ENCODE measurements at regions not wholly inside any gene's neighbourhood (a gene's known extent, or its start where the extent isn't known, plus 50 kb on each side); places are given as distances from the start of the nearest gene placed in this dataset.

- no peaks in the 10 kb centered on the region; the same call in 1 of the 2 replicates for H3K4me1 ChIP-seq (ENCODE audit: insufficient read depth, low read length)
- H3K27ac ChIP-seq (ENCODE audit: low read length) = no peak overlapping the region
- H3K9ac ChIP-seq (ENCODE audit: low read depth, low read length) = peak overlapping the region; percentile 74; the same call in 1 of the 2 replicates
- H3K27me3 ChIP-seq (ENCODE audit: insufficient read depth, low read length) = peaks cover 98% of the 10 kb centered on the region
- no peaks in the 10 kb centered on the region for H3K9me3 ChIP-seq (ENCODE audit: insufficient read depth, low read depth, low read length)
- peak overlapping the region; percentile 84 for H3K4me3 ChIP-seq (ENCODE audit: low read length)
- no peaks in the 10 kb centered on the region for H3K36me3 ChIP-seq (ENCODE audit: insufficient read depth, low read depth, low read length)
These were observed 97.1 kb downstream of the INHBB start for GRCh38 chr2:120442923-120443571.

GRCh38 chr2:120443946-120444345 lies 98.0 kb downstream of the INHBB start:
- no peak overlapping the region for H3K9ac ChIP-seq (ENCODE audit: low read depth, low read length)
- H3K27me3 ChIP-seq (ENCODE audit: insufficient read depth, low read length) = peaks cover 98% of the 10 kb centered on the region
- H3K4me1 ChIP-seq (ENCODE audit: insufficient read depth, low read length) = no peaks in the 10 kb centered on the region; the same call in 1 of the 2 replicates
- no peaks in the 10 kb centered on the region for H3K9me3 ChIP-seq (ENCODE audit: insufficient read depth, low read depth, low read length)
- peak overlapping the region; percentile 84; the same call in 1 of the 2 replicates for H3K4me3 ChIP-seq (ENCODE audit: low read length)
- H3K27ac ChIP-seq (ENCODE audit: low read length) = no peak overlapping the region
- H3K36me3 ChIP-seq (ENCODE audit: insufficient read depth, low read depth, low read length) = no peaks in the 10 kb centered on the region

- no peak overlapping the region for H3K27ac ChIP-seq (ENCODE audit: low read length)
- no peaks in the 10 kb centered on the region for H3K36me3 ChIP-seq (ENCODE audit: insufficient read depth, low read depth, low read length)
- no peaks in the 10 kb centered on the region; the same call in 1 of the 2 replicates for H3K4me1 ChIP-seq (ENCODE audit: insufficient read depth, low read length)
- no peaks in the 10 kb centered on the region for H3K9me3 ChIP-seq (ENCODE audit: insufficient read depth, low read depth, low read length)
- no peak overlapping the region for H3K4me3 ChIP-seq (ENCODE audit: low read length)
- H3K27me3 ChIP-seq (ENCODE audit: insufficient read depth, low read length) = peaks cover 98% of the 10 kb centered on the region
- no peak overlapping the region for H3K9ac ChIP-seq (ENCODE audit: low read depth, low read length)
These were observed 98.8 kb downstream of the INHBB start for GRCh38 chr2:120444691-120445240.

GRCh38 chr2:120445449-120446143 lies 99.7 kb downstream of the INHBB start:
- H3K4me1 ChIP-seq (ENCODE audit: insufficient read depth, low read length) = no peaks in the 10 kb centered on the region; the same call in 1 of the 2 replicates
- no peak overlapping the region for H3K27ac ChIP-seq (ENCODE audit: low read length)
- no peaks in the 10 kb centered on the region for H3K9me3 ChIP-seq (ENCODE audit: insufficient read depth, low read depth, low read length)
- no peaks in the 10 kb centered on the region for H3K36me3 ChIP-seq (ENCODE audit: insufficient read depth, low read depth, low read length)
- no peak overlapping the region for H3K4me3 ChIP-seq (ENCODE audit: low read length)
- H3K27me3 ChIP-seq (ENCODE audit: insufficient read depth, low read length) = peaks cover 98% of the 10 kb centered on the region
- no peak overlapping the region for H3K9ac ChIP-seq (ENCODE audit: low read depth, low read length)

GRCh38 chr2:120446236-120447126 lies 100.5 kb downstream of the INHBB start:
- Histone ChIP-seq H3K36me3 (ENCODE audit: insufficient read depth, low read depth, low read length) (no peaks in the 10 kb centered on the region), H3K27me3 (ENCODE audit: insufficient read depth, low read length) (peaks cover 98% of the 10 kb centered on the region), H3K4me1 (ENCODE audit: insufficient read depth, low read length) (no peaks in the 10 kb centered on the region; the same call in 1 of the 2 replicates), H3K9ac (ENCODE audit: low read depth, low read length) (no peak overlapping the region), H3K4me3 (ENCODE audit: low read length) (no peak overlapping the region), H3K27ac (ENCODE audit: low read length) (no peak overlapping the region), H3K9me3 (ENCODE audit: insufficient read depth, low read depth, low read length) (no peaks in the 10 kb centered on the region)

GRCh38 chr2:120447127-120447785 lies 101.3 kb downstream of the INHBB start:
- H3K9me3 ChIP-seq (ENCODE audit: insufficient read depth, low read depth, low read length) = no peaks in the 10 kb centered on the region
- no peak overlapping the region for H3K9ac ChIP-seq (ENCODE audit: low read depth, low read length)
- H3K27ac ChIP-seq (ENCODE audit: low read length) = no peak overlapping the region
- H3K36me3 ChIP-seq (ENCODE audit: insufficient read depth, low read depth, low read length) = no peaks in the 10 kb centered on the region
- no peaks in the 10 kb centered on the region; the same call in 1 of the 2 replicates for H3K4me1 ChIP-seq (ENCODE audit: insufficient read depth, low read length)
- H3K4me3 ChIP-seq (ENCODE audit: low read length) = no peak overlapping the region
- peaks cover 98% of the 10 kb centered on the region for H3K27me3 ChIP-seq (ENCODE audit: insufficient read depth, low read length)

GRCh38 chr2:120448436-120448835 lies 102.5 kb downstream of the INHBB start:
- Histone ChIP-seq H3K36me3 (ENCODE audit: insufficient read depth, low read depth, low read length) (no peaks in the 10 kb centered on the region), H3K27ac (ENCODE audit: low read length) (no peak overlapping the region), H3K4me1 (ENCODE audit: insufficient read depth, low read length) (no peaks in the 10 kb centered on the region; the same call in 1 of the 2 replicates), H3K4me3 (ENCODE audit: low read length) (no peak overlapping the region), H3K27me3 (ENCODE audit: insufficient read depth, low read length) (peaks cover 98% of the 10 kb centered on the region), H3K9me3 (ENCODE audit: insufficient read depth, low read depth, low read length) (no peaks in the 10 kb centered on the region), H3K9ac (ENCODE audit: low read depth, low read length) (no peak overlapping the region)

GRCh38 chr2:120448961-120449810 lies 103.2 kb downstream of the INHBB start:
- no peak overlapping the region for H3K4me3 ChIP-seq (ENCODE audit: low read length)
- no peaks in the 10 kb centered on the region for H3K4me1 ChIP-seq (ENCODE audit: insufficient read depth, low read length)
- H3K36me3 ChIP-seq (ENCODE audit: insufficient read depth, low read depth, low read length) = no peaks in the 10 kb centered on the region
- H3K27me3 ChIP-seq (ENCODE audit: insufficient read depth, low read length) = peaks cover 98% of the 10 kb centered on the region
- no peaks in the 10 kb centered on the region for H3K9me3 ChIP-seq (ENCODE audit: insufficient read depth, low read depth, low read length)
- H3K9ac ChIP-seq (ENCODE audit: low read depth, low read length) = no peak overlapping the region
- no peak overlapping the region for H3K27ac ChIP-seq (ENCODE audit: low read length)

GRCh38 chr2:120450196-120450820 lies 104.4 kb downstream of the INHBB start:
- Histone ChIP-seq H3K9ac (ENCODE audit: low read depth, low read length) (no peak overlapping the region), H3K4me3 (ENCODE audit: low read length) (no peak overlapping the region), H3K36me3 (ENCODE audit: insufficient read depth, low read depth, low read length) (no peaks in the 10 kb centered on the region), H3K27me3 (ENCODE audit: insufficient read depth, low read length) (peaks cover 98% of the 10 kb centered on the region), H3K4me1 (ENCODE audit: insufficient read depth, low read length) (no peaks in the 10 kb centered on the region), H3K27ac (ENCODE audit: low read length) (no peak overlapping the region), H3K9me3 (ENCODE audit: insufficient read depth, low read depth, low read length) (no peaks in the 10 kb centered on the region)

GRCh38 chr2:120451334-120451733 lies 105.4 kb downstream of the INHBB start:
- no peak overlapping the region for H3K27ac ChIP-seq (ENCODE audit: low read length)
- H3K4me1 ChIP-seq (ENCODE audit: insufficient read depth, low read length) = no peaks in the 10 kb centered on the region
- no peaks in the 10 kb centered on the region for H3K36me3 ChIP-seq (ENCODE audit: insufficient read depth, low read depth, low read length)
- H3K9ac ChIP-seq (ENCODE audit: low read depth, low read length) = no peak overlapping the region
- H3K27me3 ChIP-seq (ENCODE audit: insufficient read depth, low read length) = peaks cover 93% of the 10 kb centered on the region
- H3K9me3 ChIP-seq (ENCODE audit: insufficient read depth, low read depth, low read length) = no peaks in the 10 kb centered on the region
- H3K4me3 ChIP-seq (ENCODE audit: low read length) = no peak overlapping the region

Data from iPS-20b (cell line).